Liver (tissue), 8 donors: ENCODE measurements at regions not wholly inside any gene's neighbourhood (a gene's known extent, or its start where the extent isn't known, plus 50 kb on each side); places are given as distances from the start of the nearest gene placed in this dataset.

Source experiments
- DNase-seq: peaks from one replicate; pipeline ENCODE4 v3.0.0-alpha.2; 2017; ENCODE audit warnings: low spot score
- H3K27ac ChIP-seq, 2 donors: one replicate each; pipeline ENCODE4 v1.7.0; 2013; ENCODE audit warnings: inconsistent platforms in 2 of 2, low read length in 2 of 2, control low read depth in 1 of 2, low read depth in 1 of 2, mild to moderate bottlenecking in 1 of 2
- H3K27me3 ChIP-seq, 4 donors: one replicate each; pipeline versions ENCODE4 v1.6.1 to v1.7.0; 2013; ENCODE audit warnings: low read length in 3 of 4, inconsistent platforms in 1 of 4, mild to moderate bottlenecking in 1 of 4, moderate library complexity in 1 of 4; ENCODE audit not compliant: control insufficient read depth in 4 of 4, insufficient read depth in 4 of 4
- H3K36me3 ChIP-seq, 4 donors: one replicate each; pipeline versions ENCODE4 v1.6.1 to v1.7.0; 2013; ENCODE audit warnings: low read length in 3 of 4, mild to moderate bottlenecking in 3 of 4, low read depth in 1 of 4, moderate library complexity in 1 of 4; ENCODE audit not compliant: control insufficient read depth in 4 of 4, insufficient read depth in 3 of 4
- H3K4me1 ChIP-seq, 4 donors: one replicate each; pipeline versions ENCODE4 v1.6.1 to v1.7.0; 2013; ENCODE audit warnings: low read length in 3 of 4, mild to moderate bottlenecking in 3 of 4, moderate library complexity in 1 of 4; ENCODE audit not compliant: control insufficient read depth in 4 of 4, insufficient read depth in 4 of 4
- H3K4me3 ChIP-seq, 3 donors: one replicate each; pipeline versions ENCODE4 v1.6.1 to v1.7.0; 2013; ENCODE audit warnings: low read length in 3 of 3, control low read depth in 1 of 3, low read depth in 1 of 3, mild to moderate bottlenecking in 1 of 3
- H3K9ac ChIP-seq, 2 donors: one replicate each; pipeline ENCODE4 v1.7.0; 2013; ENCODE audit warnings: low read length in 2 of 2, mild to moderate bottlenecking in 2 of 2, moderate library complexity in 2 of 2, control low read depth in 1 of 2, low read depth in 1 of 2
- H3K9me3 ChIP-seq, 4 donors: one replicate each; pipeline versions ENCODE4 v1.6.1 to v1.7.0; 2013; ENCODE audit warnings: low read length in 3 of 4; ENCODE audit not compliant: control insufficient read depth in 4 of 4
- ATF3 ChIP-seq: IDR thresholded peaks from 2 replicates; pipeline ENCODE4 v1.6.1; 2016; ENCODE audit warnings: antibody characterized with exemption
- CTCF ChIP-seq: fragments of 150-350 bp; IDR thresholded peaks from 2 replicates; pipeline ENCODE4 v1.5.1; 2017; ENCODE audit warnings: improper control_type of control experiment, low read depth, low read length; ENCODE audit not compliant: missing input control
- FOXA1 ChIP-seq: IDR thresholded peaks from 2 replicates; pipeline ENCODE4 v1.6.1; 2016; ENCODE audit warnings: antibody characterized with exemption
- HNF4A ChIP-seq, 2 donors: conservative IDR thresholded peaks; 2 replicates each; pipeline ENCODE4 v1.6.1; 2016; ENCODE audit warnings: antibody characterized with exemption in 2 of 2, mild to moderate bottlenecking in 2 of 2
- HNF4G ChIP-seq: IDR thresholded peaks from 2 replicates; pipeline ENCODE4 v1.6.1; 2016; ENCODE audit warnings: antibody characterized with exemption
- JUND ChIP-seq, 2 donors: IDR thresholded peaks; 2 replicates each; pipeline ENCODE4 v1.6.1; 2016; ENCODE audit warnings: antibody characterized with exemption in 2 of 2
- NR2F2 ChIP-seq: IDR thresholded peaks from 2 replicates; pipeline ENCODE4 v1.6.1; 2016; ENCODE audit warnings: antibody characterized with exemption
- REST ChIP-seq: IDR thresholded peaks from 2 replicates; pipeline ENCODE4 v1.6.1; 2016; ENCODE audit warnings: antibody characterized with exemption, mild to moderate bottlenecking
- SP1 ChIP-seq: IDR thresholded peaks from 2 replicates; pipeline ENCODE4 v1.6.1; 2018; ENCODE audit warnings: antibody characterized with exemption, mild to moderate bottlenecking
- YY1 ChIP-seq: IDR thresholded peaks from 2 replicates; pipeline ENCODE4 v1.6.1; 2016; ENCODE audit warnings: antibody characterized with exemption, mild to moderate bottlenecking
- ZBTB33 ChIP-seq: IDR thresholded peaks from 2 replicates; pipeline ENCODE4 v1.6.1; 2016; ENCODE audit warnings: antibody characterized with exemption
- WGBS: extraction: QIAGEN DNeasy Blood & Tissue Kit; methylation state at CpG from one replicate; pipeline ENCODE4 v1.1.7; 2013; 5-methylcytosine and 5-hydroxymethylcytosine counted together
- donor health status: healthy.
- donor health status: healthy.
- donor health status: healthy.
- donor health status: healthy.
- donor health status: healthy.

- Histone ChIP-seq H3K36me3 (no peaks in the 10 kb centered on the region), H3K9ac (no peak overlapping the region)
Measured at GRCh38 chr1:168881656-168882260, 152.8 kb upstream of the DPT start.

More at GRCh38 chr1:168881656-168882260, 152.8 kb upstream of the DPT start:
- Histone ChIP-seq H3K27me3 (no peaks in the 10 kb centered on the region), H3K9me3 (no peaks in the 10 kb centered on the region), H3K4me3 (no peak overlapping the region), H3K27ac (no peak overlapping the region), H3K4me1 (no peaks in the 10 kb centered on the region)
- no peak for DNase-seq
- 87% methylated on average over 2 of the region's 2 CpGs for WGBS
- TF ChIP-seq HNF4G (no peak), ATF3 (no peak), YY1 (no peak), HNF4A (conservative IDR thresholded peaks at IDR 0.05) (no peak), FOXA1 (no peak), NR2F2 (no peak), SP1 (no peak), REST (no peak), ZBTB33 (no peak), CTCF (no peak), JUND (IDR thresholded peaks at IDR 0.05) (no peak)
